Psoas muscle (tissue), 7 donors: ENCODE measurements at regions not wholly inside any gene's neighbourhood (a gene's known extent, or its start where the extent isn't known, plus 50 kb on each side); places are given as distances from the start of the nearest gene placed in this dataset.

Source experiments
- ATAC-seq, 4 donors: fragments of 200-7000 bp; cut with Tn5 transposase; one replicate each; pipeline ENCODE4 v1.9.1; 2020; ENCODE audit warnings: moderate library complexity in 3 of 4, mild to moderate bottlenecking in 2 of 4
- DNase-seq, 2 donors: peaks; one replicate each; pipeline ENCODE4 v3.0.0-alpha.2; 2020
- H3K27ac ChIP-seq: fragments of 200-600 bp; one replicate; pipeline ENCODE4 v1.8.0; 2022
- H3K27me3 ChIP-seq, 3 donors: fragments of 200-600 bp in 1 of 3; one replicate each; pipeline versions ENCODE4 v1.6.1 to v1.8.0; 2013 to 2022; ENCODE audit warnings: low read length in 2 of 3, mild to moderate bottlenecking in 2 of 3, moderate library complexity in 1 of 3; ENCODE audit not compliant: insufficient read depth in 3 of 3
- H3K36me3 ChIP-seq, 2 donors: fragments of 200-600 bp in 1 of 2; one replicate each; pipeline versions ENCODE4 v1.6.1 to v1.8.0; 2013 to 2022; ENCODE audit warnings: low read depth in 1 of 2, mild to moderate bottlenecking in 1 of 2, moderate library complexity in 1 of 2; ENCODE audit not compliant: insufficient read depth in 1 of 2
- H3K4me1 ChIP-seq: fragments of 200-600 bp; one replicate; pipeline ENCODE4 v1.8.0; 2022
- H3K4me3 ChIP-seq: fragments of 200-600 bp; one replicate; pipeline ENCODE4 v1.8.0; 2022; ENCODE audit warnings: mild to moderate bottlenecking
- H3K9me3 ChIP-seq: fragments of 200-600 bp; one replicate; pipeline ENCODE4 v1.8.0; 2022
- WGBS, 3 donors: extraction: QIAGEN DNeasy Blood & Tissue Kit; methylation state at CpG; one replicate each; pipeline versions ENCODE4 v1.1.6 to v1.1.7; 2013; 5-methylcytosine and 5-hydroxymethylcytosine counted together
- intact Hi-C, 2 donors: fragments of 100-400 bp; cut with DNase I; formaldehyde crosslinking; loops; one replicate each; pipeline versions ENCODE4 v1.11.0 to v1.14.2; 2022
- TF ChIP-seq, protein P1 (sequence below): fragments of 200-600 bp; IDR thresholded peaks from one replicate; pipeline ENCODE4 v1.8.0; 2022; ENCODE audit warnings: antibody characterized with exemption
- donor health status: healthy with polysubstance abuse.
- donor health status: DM: no; HTN: no; CAD: no; lungs with moderate emphysema.
- donor health status: Bipolar disorder and iron deficiency.
- donor health status: healthy.
- donor health status: DM: yes; HTN: yes; CAD: no.
- donor health status: DM: no; HTN: no; CAD: no.
- donor health status: DM: yes; HTN: yes; CAD: no.

DNA sequence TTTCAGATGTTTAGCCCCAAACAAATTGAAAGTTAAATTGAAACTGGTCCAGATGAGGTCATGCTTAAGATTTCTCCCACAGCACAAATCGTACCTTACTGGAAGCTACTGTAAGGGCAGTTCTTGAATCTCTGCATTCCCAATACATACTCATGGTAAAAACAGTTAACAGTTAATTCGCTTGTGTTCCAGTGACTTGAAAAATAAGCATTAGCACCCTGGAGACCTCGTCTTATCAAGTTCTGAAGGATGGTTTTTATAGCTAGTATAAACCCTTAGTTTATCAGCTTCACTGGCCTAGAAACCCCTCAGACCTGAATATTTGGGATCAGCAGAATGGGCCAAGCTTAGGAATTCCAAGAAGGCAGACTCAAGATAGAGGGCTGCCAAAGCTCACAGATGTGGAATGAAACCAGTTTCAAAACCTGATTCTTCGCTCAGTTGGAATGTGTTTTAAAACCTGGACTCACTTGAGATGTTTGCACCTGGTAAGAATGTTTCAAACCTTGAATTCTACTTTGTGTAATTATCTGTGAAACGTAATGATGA, 103.6 kb downstream of the C9orf152 start:
- Histone ChIP-seq H3K36me3 (no peaks in the 10 kb centered on the region), H3K4me1 (no peaks in the 10 kb centered on the region), H3K4me3 (no peak overlapping the region), H3K27ac (no peak overlapping the region), H3K9me3 (no peaks in the 10 kb centered on the region), H3K27me3 (no peaks in the 10 kb centered on the region)
- ATAC-seq (no peak), DNase-seq (no peak)
- intact Hi-C loops: no loop called here
- 71 to 79% (median 77%) methylated on average over 5 of the region's 5 CpGs for WGBS, 3 donors
- TF ChIP-seq, protein P1, sequence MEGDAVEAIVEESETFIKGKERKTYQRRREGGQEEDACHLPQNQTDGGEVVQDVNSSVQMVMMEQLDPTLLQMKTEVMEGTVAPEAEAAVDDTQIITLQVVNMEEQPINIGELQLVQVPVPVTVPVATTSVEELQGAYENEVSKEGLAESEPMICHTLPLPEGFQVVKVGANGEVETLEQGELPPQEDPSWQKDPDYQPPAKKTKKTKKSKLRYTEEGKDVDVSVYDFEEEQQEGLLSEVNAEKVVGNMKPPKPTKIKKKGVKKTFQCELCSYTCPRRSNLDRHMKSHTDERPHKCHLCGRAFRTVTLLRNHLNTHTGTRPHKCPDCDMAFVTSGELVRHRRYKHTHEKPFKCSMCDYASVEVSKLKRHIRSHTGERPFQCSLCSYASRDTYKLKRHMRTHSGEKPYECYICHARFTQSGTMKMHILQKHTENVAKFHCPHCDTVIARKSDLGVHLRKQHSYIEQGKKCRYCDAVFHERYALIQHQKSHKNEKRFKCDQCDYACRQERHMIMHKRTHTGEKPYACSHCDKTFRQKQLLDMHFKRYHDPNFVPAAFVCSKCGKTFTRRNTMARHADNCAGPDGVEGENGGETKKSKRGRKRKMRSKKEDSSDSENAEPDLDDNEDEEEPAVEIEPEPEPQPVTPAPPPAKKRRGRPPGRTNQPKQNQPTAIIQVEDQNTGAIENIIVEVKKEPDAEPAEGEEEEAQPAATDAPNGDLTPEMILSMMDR: no peak

GRCh38 chr9:110105107-110105506, 102.9 kb downstream of the C9orf152 start:
- H3K27me3 ChIP-seq: no peaks in the 10 kb centered on the region
- no peak overlapping the region for H3K4me3 ChIP-seq
- intact Hi-C loops: no loop called here
- no peaks in the 10 kb centered on the region for H3K9me3 ChIP-seq
- no peak for ATAC-seq
- TF ChIP-seq, protein P1: no peak
- no peak for DNase-seq
- no peaks in the 10 kb centered on the region for H3K4me1 ChIP-seq
- no peaks in the 10 kb centered on the region for H3K36me3 ChIP-seq
- WGBS, 3 donors: 56 to 60% (median 57%) methylated on average over 2 of the region's 2 CpGs
- H3K27ac ChIP-seq: no peak overlapping the region

DNA sequence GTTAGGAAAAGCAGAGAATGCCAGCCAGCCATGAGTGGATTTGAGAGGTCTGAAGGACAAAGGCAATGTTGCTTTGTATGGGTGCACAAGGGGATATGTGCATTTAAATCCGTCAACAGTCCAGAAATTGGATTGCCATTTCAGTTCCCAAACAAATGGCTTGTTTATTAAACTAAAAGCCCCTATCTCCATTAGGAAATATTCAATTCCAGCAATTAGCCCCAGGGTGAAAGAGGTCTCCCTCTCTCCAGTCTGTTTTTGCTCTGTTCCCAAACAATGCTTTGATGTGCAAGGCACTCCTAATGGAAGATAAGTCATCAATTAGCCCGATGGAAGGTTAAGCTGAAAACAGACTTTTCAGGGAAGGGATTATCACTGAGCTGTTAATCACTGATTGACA, 101.3 kb downstream of the C9orf152 start:
- DNase-seq (no peak), ATAC-seq (no peak)
- TF ChIP-seq, protein P1: no peak
- intact Hi-C loops: no loop called here
- 84 to 94% (median 87%) methylated on average over 2 of the region's 2 CpGs for WGBS, 3 donors
- H3K9me3 ChIP-seq: no peaks in the 10 kb centered on the region
- H3K27me3 ChIP-seq: no peaks in the 10 kb centered on the region
- H3K36me3 ChIP-seq: no peaks in the 10 kb centered on the region
- no peak overlapping the region for H3K27ac ChIP-seq
- H3K4me1 ChIP-seq: no peaks in the 10 kb centered on the region
- no peak overlapping the region for H3K4me3 ChIP-seq

DNA sequence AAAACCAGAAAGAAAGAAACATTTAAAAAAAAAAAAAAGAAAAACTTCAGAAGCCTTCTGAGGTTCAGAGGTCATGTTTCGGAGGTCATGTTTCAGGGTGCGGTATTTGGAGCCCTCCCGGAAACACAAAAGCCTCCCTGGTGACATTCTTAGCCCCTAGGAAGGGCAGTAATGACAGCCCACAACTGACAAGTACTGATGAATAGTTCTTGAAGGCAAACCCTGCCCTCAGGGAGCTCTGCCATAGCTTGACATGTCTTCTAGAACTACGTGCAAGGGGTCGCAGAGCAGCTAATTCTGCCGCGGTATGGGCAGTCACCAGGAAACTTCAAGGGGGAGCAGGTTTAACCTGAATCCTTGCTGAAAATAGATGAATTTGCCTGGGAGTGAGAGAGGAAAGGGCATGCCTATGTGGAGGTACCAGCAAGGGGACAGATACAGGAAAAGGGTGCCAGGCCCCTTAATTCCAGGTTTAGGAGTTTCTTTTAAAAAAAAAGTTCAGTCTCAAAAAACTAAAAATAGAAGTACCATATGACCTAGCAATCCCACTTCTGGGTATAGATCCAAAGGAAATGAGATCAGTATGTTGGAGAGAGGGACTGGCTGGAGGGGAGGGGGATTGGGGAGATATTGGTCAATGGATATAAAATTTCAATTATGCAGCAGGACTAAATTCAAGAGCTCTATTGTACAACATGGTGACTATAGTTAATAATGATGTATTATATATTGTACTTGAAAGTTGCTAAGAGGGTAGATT, 98.4 kb downstream of the C9orf152 start:
- Histone ChIP-seq H3K27me3 (no peaks in the 10 kb centered on the region), H3K9me3 (no peaks in the 10 kb centered on the region), H3K27ac (no peak overlapping the region), H3K4me3 (no peak overlapping the region), H3K36me3 (no peaks in the 10 kb centered on the region), H3K4me1 (no peaks in the 10 kb centered on the region)
- DNase-seq (no peak), ATAC-seq (no peak)
- WGBS, 3 donors: 70 to 73% (median 71%) methylated on average over 7 of the region's 7 CpGs
- intact Hi-C loops: no loop called here
- TF ChIP-seq, protein P1: no peak
